ENCODE measurements at regions not wholly inside any gene's neighbourhood (a gene's known extent, or its start where the extent isn't known, plus 50 kb on each side); places are given as distances from the start of the nearest gene placed in this dataset.

DNA sequence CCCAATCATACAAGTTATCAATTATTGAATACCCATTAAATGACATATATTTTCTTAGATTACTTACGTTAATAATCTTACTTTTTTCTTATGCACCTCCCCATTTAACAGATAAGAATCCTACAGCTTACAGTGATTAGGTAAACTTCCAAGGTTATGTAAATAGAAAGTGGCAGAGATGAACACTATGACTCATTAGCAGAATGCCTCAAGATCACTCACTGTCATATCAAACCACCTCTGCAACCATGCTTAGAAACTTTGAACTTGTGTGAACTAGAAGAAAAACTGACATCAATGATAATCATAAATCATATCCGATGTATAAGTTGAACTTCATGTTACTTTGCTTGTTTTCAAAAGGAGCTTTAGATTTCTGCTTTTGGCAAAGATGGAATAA, 911.6 kb upstream of the ARPP21 start:
- DNase-seq (ENCODE audit: low read depth in 4 of 6, low spot score in 6 of 6): no peak

GRCh38 chr3:34742151-34742550, 897.2 kb upstream of the ARPP21 start:
- no peak for DNase-seq (ENCODE audit: low read depth in 4 of 6, low spot score in 6 of 6)
- Histone ChIP-seq H3K9me3 (ENCODE audit: control insufficient read depth, insufficient read depth, low read length) (no peaks in the 10 kb centered on the region), H3K4me3 (ENCODE audit: low read depth, low read length) (no peak overlapping the region), H3K4me1 (ENCODE audit: control insufficient read depth, insufficient read depth, low read length) (no peaks in the 10 kb centered on the region), H3K36me3 (ENCODE audit: control insufficient read depth, insufficient read depth, low read length) (no peaks in the 10 kb centered on the region), H3K27me3 (ENCODE audit: control insufficient read depth, insufficient read depth, low read length) (no peaks in the 10 kb centered on the region), H3K27ac (ENCODE audit: low read depth, low read length) (no peak overlapping the region)
- no CpG with 5 or more reads among the region's 1 CpG for WGBS (ENCODE audit: insufficient coverage)

More for the DNA sequence above, 911.6 kb upstream of the ARPP21 start:
- H3K4me3 ChIP-seq (ENCODE audit: low read depth, low read length): no peak overlapping the region
- no peaks in the 10 kb centered on the region for H3K36me3 ChIP-seq (ENCODE audit: control insufficient read depth, insufficient read depth, low read length)
- peaks cover 2% of the 10 kb centered on the region for H3K9me3 ChIP-seq (ENCODE audit: control insufficient read depth, insufficient read depth, low read length)
- H3K27me3 ChIP-seq (ENCODE audit: control insufficient read depth, insufficient read depth, low read length): no peaks in the 10 kb centered on the region
- no peak overlapping the region for H3K27ac ChIP-seq (ENCODE audit: low read depth, low read length)
- WGBS (ENCODE audit: insufficient coverage): no CpG with 5 or more reads among the region's 2 CpGs
- peaks cover 3% of the 10 kb centered on the region for H3K4me1 ChIP-seq (ENCODE audit: control insufficient read depth, insufficient read depth, low read length)

DNA sequence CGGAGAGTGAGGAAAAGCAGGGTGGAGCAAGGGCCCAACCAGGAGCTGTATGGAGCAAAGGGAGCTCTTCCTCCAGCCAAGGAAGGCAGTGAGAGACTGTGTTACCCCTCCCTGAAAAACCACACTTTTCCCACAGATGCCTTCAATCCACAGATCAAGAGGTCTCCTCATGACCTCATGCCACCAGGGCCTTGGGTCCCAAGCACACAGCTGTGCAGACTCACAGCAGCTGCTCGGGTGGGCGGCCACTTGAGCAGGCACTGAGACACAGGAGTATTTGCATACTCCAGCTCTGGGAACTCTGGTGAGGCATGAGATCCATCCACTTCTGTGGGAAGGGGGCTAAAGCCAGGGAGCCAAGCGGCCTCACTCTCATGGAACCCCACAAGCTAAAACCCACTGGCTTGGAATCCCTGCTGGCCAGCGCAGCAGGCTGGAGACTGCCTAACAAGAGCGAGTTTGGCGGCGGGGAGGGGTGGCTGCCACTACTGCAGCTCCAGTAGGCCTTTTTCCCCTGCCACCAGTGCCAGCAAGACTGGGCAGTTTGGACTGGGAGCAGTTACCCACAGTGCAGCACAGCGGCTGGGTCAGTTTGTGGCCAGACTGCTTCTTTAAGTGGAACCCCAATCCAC, 880.6 kb upstream of the ARPP21 start:
- no peaks in the 10 kb centered on the region for H3K27me3 ChIP-seq (ENCODE audit: control insufficient read depth, insufficient read depth, low read length)
- no peaks in the 10 kb centered on the region for H3K4me1 ChIP-seq (ENCODE audit: control insufficient read depth, insufficient read depth, low read length)
- no peak overlapping the region for H3K4me3 ChIP-seq (ENCODE audit: low read depth, low read length)
- no peak for DNase-seq (ENCODE audit: low read depth in 4 of 6, low spot score in 6 of 6)
- peaks cover 3% of the 10 kb centered on the region for H3K9me3 ChIP-seq (ENCODE audit: control insufficient read depth, insufficient read depth, low read length)
- H3K36me3 ChIP-seq (ENCODE audit: control insufficient read depth, insufficient read depth, low read length): no peaks in the 10 kb centered on the region
- H3K27ac ChIP-seq (ENCODE audit: low read depth, low read length): no peak overlapping the region
- whole genome bisulfite sequencing (ENCODE audit: insufficient coverage): 88% methylated on average over 9 of the region's 9 CpGs

GRCh38 chr3:34777386-34777785, 861.9 kb upstream of the ARPP21 start:
- Histone ChIP-seq H3K27me3 (ENCODE audit: control insufficient read depth, insufficient read depth, low read length) (no peaks in the 10 kb centered on the region), H3K4me3 (ENCODE audit: low read depth, low read length) (no peak overlapping the region), H3K27ac (ENCODE audit: low read depth, low read length) (no peak overlapping the region), H3K36me3 (ENCODE audit: control insufficient read depth, insufficient read depth, low read length) (no peaks in the 10 kb centered on the region), H3K9me3 (ENCODE audit: control insufficient read depth, insufficient read depth, low read length) (no peaks in the 10 kb centered on the region), H3K4me1 (ENCODE audit: control insufficient read depth, insufficient read depth, low read length) (no peaks in the 10 kb centered on the region)
- no peak for DNase-seq (ENCODE audit: low read depth in 4 of 6, low spot score in 6 of 6)
- 76% methylated on average over 2 of the region's 4 CpGs for WGBS (ENCODE audit: insufficient coverage)

DNA sequence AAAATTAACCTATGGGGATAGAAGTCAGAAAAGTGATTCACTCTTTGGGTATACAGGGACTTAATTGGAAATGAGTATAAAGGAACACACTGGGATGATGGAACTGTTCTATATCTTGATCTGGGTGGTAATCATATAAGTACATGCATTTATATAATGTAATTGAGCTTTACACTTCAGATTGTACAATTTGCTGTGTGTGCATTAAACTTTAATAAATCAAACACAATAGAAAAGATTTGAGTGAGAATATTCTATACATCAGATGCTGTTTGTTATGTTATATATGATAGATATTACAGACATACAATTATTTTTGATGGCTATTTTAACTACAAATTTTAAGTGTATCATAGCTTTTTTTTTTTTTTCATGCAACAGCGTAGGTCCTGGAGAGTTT, 860.2 kb upstream of the ARPP21 start:
- no peaks in the 10 kb centered on the region for H3K36me3 ChIP-seq (ENCODE audit: control insufficient read depth, insufficient read depth, low read length)
- H3K4me3 ChIP-seq (ENCODE audit: low read depth, low read length): no peak overlapping the region
- WGBS (ENCODE audit: insufficient coverage): no CpG with 5 or more reads among the region's 1 CpG
- no peaks in the 10 kb centered on the region for H3K27me3 ChIP-seq (ENCODE audit: control insufficient read depth, insufficient read depth, low read length)
- H3K9me3 ChIP-seq (ENCODE audit: control insufficient read depth, insufficient read depth, low read length): no peaks in the 10 kb centered on the region
- no peak for DNase-seq (ENCODE audit: low read depth in 4 of 6, low spot score in 6 of 6)
- H3K4me1 ChIP-seq (ENCODE audit: control insufficient read depth, insufficient read depth, low read length): no peaks in the 10 kb centered on the region
- H3K27ac ChIP-seq (ENCODE audit: low read depth, low read length): no peak overlapping the region

- H3K4me1 ChIP-seq (ENCODE audit: control insufficient read depth, insufficient read depth, low read length): no peaks in the 10 kb centered on the region
- H3K27me3 ChIP-seq (ENCODE audit: control insufficient read depth, insufficient read depth, low read length): no peaks in the 10 kb centered on the region
- no peak overlapping the region for H3K4me3 ChIP-seq (ENCODE audit: low read depth, low read length)
- no peaks in the 10 kb centered on the region for H3K9me3 ChIP-seq (ENCODE audit: control insufficient read depth, insufficient read depth, low read length)
- 96% methylated on average over 4 of the region's 5 CpGs for WGBS (ENCODE audit: insufficient coverage)
- DNase-seq (ENCODE audit: low read depth in 4 of 6, low spot score in 6 of 6): no peak
- no peaks in the 10 kb centered on the region for H3K36me3 ChIP-seq (ENCODE audit: control insufficient read depth, insufficient read depth, low read length)
- no peak overlapping the region for H3K27ac ChIP-seq (ENCODE audit: low read depth, low read length)
These were observed 859.0 kb upstream of the ARPP21 start for GRCh38 chr3:34780294-34780693.

DNA sequence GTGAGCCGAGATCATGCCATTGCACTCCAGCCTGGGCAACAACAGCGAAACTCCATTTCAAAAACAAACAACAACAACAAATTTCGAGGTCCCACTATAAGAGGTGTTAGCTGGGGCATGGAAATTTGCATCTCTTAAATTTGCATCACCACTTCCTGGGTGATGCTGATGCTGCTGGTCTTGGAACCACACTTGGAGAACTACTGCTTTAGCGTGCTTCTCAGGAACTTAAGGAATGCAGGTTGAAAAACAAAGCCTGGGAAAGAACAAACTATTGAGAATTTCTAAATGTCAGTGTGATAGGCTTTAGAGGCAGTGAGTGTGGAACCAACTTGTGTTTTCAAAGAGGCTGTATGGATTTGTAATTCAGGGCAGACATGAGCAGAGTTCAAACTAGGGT, 858.4 kb upstream of the ARPP21 start:
- WGBS (ENCODE audit: insufficient coverage): 70% methylated on average over 1 of the region's 4 CpGs
- H3K36me3 ChIP-seq (ENCODE audit: control insufficient read depth, insufficient read depth, low read length): no peaks in the 10 kb centered on the region
- H3K9me3 ChIP-seq (ENCODE audit: control insufficient read depth, insufficient read depth, low read length): no peaks in the 10 kb centered on the region
- H3K27ac ChIP-seq (ENCODE audit: low read depth, low read length): no peak overlapping the region
- H3K27me3 ChIP-seq (ENCODE audit: control insufficient read depth, insufficient read depth, low read length): no peaks in the 10 kb centered on the region
- H3K4me1 ChIP-seq (ENCODE audit: control insufficient read depth, insufficient read depth, low read length): no peaks in the 10 kb centered on the region
- DNase-seq (ENCODE audit: low read depth in 4 of 6, low spot score in 6 of 6): no peak
- H3K4me3 ChIP-seq (ENCODE audit: low read depth, low read length): no peak overlapping the region

DNA sequence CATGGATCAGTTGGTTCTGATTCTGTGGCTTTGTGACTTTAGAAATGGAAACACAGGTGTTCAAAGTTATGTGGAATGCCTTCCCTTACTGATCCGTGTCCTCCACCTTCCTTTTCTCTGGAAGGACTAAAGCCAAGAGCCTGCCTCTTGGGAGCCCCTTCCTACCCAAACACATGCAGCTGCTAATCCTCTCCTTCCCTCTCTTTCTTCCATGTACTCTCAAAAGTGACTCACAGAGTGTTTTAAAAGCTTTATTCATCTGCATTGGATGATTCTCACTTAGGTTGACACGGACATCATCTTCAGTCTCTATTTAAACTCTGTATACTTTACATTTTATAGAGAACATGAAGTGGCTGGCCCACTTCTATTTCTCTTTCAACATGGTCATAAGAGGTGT, 856.5 kb upstream of the ARPP21 start:
- no peak for DNase-seq (ENCODE audit: low read depth in 4 of 6, low spot score in 6 of 6)
- Histone ChIP-seq H3K27ac (ENCODE audit: low read depth, low read length) (no peak overlapping the region), H3K4me1 (ENCODE audit: control insufficient read depth, insufficient read depth, low read length) (no peaks in the 10 kb centered on the region), H3K36me3 (ENCODE audit: control insufficient read depth, insufficient read depth, low read length) (no peaks in the 10 kb centered on the region), H3K4me3 (ENCODE audit: low read depth, low read length) (no peak overlapping the region), H3K27me3 (ENCODE audit: control insufficient read depth, insufficient read depth, low read length) (no peaks in the 10 kb centered on the region), H3K9me3 (ENCODE audit: control insufficient read depth, insufficient read depth, low read length) (no peaks in the 10 kb centered on the region)
- 88% methylated on average over 1 of the region's 2 CpGs for WGBS (ENCODE audit: insufficient coverage)

- no peak overlapping the region for H3K4me3 ChIP-seq (ENCODE audit: low read depth, low read length)
- H3K36me3 ChIP-seq (ENCODE audit: control insufficient read depth, insufficient read depth, low read length): no peaks in the 10 kb centered on the region
- H3K4me1 ChIP-seq (ENCODE audit: control insufficient read depth, insufficient read depth, low read length): no peaks in the 10 kb centered on the region
- H3K27ac ChIP-seq (ENCODE audit: low read depth, low read length): no peak overlapping the region
- no peaks in the 10 kb centered on the region for H3K9me3 ChIP-seq (ENCODE audit: control insufficient read depth, insufficient read depth, low read length)
- no peaks in the 10 kb centered on the region for H3K27me3 ChIP-seq (ENCODE audit: control insufficient read depth, insufficient read depth, low read length)
- no peak for DNase-seq (ENCODE audit: low read depth in 4 of 6, low spot score in 6 of 6)
These were observed 855.4 kb upstream of the ARPP21 start for GRCh38 chr3:34783876-34784275.

GRCh38 chr3:34793057-34793456, 846.3 kb upstream of the ARPP21 start:
- Histone ChIP-seq H3K4me3 (ENCODE audit: low read depth, low read length) (no peak overlapping the region), H3K4me1 (ENCODE audit: control insufficient read depth, insufficient read depth, low read length) (no peaks in the 10 kb centered on the region), H3K9me3 (ENCODE audit: control insufficient read depth, insufficient read depth, low read length) (no peaks in the 10 kb centered on the region), H3K27ac (ENCODE audit: low read depth, low read length) (no peak overlapping the region), H3K27me3 (ENCODE audit: control insufficient read depth, insufficient read depth, low read length) (no peaks in the 10 kb centered on the region), H3K36me3 (ENCODE audit: control insufficient read depth, insufficient read depth, low read length) (no peaks in the 10 kb centered on the region)
- no peak for DNase-seq (ENCODE audit: low read depth in 4 of 6, low spot score in 6 of 6)
- WGBS (ENCODE audit: insufficient coverage): 86% methylated on average over 1 of the region's 1 CpG

Data from spinal cord (tissue), 9 donors.